Neural progenitor cell (in vitro differentiated cells): ENCODE measurements at regions not wholly inside any gene's neighbourhood (a gene's known extent, or its start where the extent isn't known, plus 50 kb on each side); places are given as distances from the start of the nearest gene placed in this dataset.

Experiments
- DNase-seq: peaks from one replicate; pipeline ENCODE4 v3.0.0-alpha.2; 2016; ENCODE audit warnings: low spot score
- H2AFZ ChIP-seq: fragments of 200-600 bp; sonication (generic); replicated peaks from 2 replicates; pipeline ENCODE4 v1.6.1; 2016; ENCODE audit warnings: antibody characterized with exemption
- H3F3A ChIP-seq: fragments of 200-600 bp; sonication (generic); 2 replicates; pipeline ENCODE4 v1.6.1; 2016; ENCODE audit warnings: antibody characterized with exemption, low read depth
- H3K27ac ChIP-seq: fragments of 200-600 bp; sonication (generic); 2 replicates; pipeline ENCODE4 v1.5.1; 2016; ENCODE audit warnings: mild to moderate bottlenecking
- H3K27me3 ChIP-seq: fragments of 200-600 bp; sonication (generic); 2 replicates; pipeline ENCODE4 v1.6.1; 2016; ENCODE audit warnings: mild to moderate bottlenecking, moderate library complexity
- H3K36me3 ChIP-seq: fragments of 200-600 bp; sonication (generic); 2 replicates; pipeline ENCODE4 v1.5.1; 2016
- H3K4me1 ChIP-seq: fragments of 200-600 bp; sonication (generic); 2 replicates; pipeline ENCODE4 v1.6.1; 2016; ENCODE audit warnings: mixed run types
- H3K4me2 ChIP-seq: fragments of 200-600 bp; sonication (generic); 2 replicates; pipeline ENCODE4 v1.6.1; 2016
- H3K4me3 ChIP-seq: fragments of 200-600 bp; sonication (generic); 2 replicates; pipeline ENCODE4 v1.5.1; 2016
- H3K79me2 ChIP-seq: fragments of 200-600 bp; sonication (generic); 2 replicates; pipeline ENCODE4 v1.6.1; 2016; ENCODE audit warnings: low read depth
- H3K9ac ChIP-seq: fragments of 200-600 bp; sonication (generic); 2 replicates; pipeline ENCODE4 v1.6.1; 2016
- H3K9me3 ChIP-seq: fragments of 200-600 bp; sonication (generic); 2 replicates; pipeline ENCODE4 v1.5.1; 2016; ENCODE audit warnings: low read depth
- H4K20me1 ChIP-seq: fragments of 200-600 bp; sonication (generic); 2 replicates; pipeline ENCODE4 v1.6.1; 2016; ENCODE audit warnings: low read depth
- H3K27ac Mint-ChIP-seq: 3 replicates; pipeline ENCODE4 v1.8.0; 2021; ENCODE audit warnings: mixed read lengths
- H3K27me3 Mint-ChIP-seq: 2 replicates; pipeline ENCODE4 v1.8.0; 2022; ENCODE audit warnings: low read depth, mild to moderate bottlenecking, inconsistent platforms, moderate library complexity, mixed read lengths; ENCODE audit not compliant: insufficient read depth
- H3K36me3 Mint-ChIP-seq: 3 replicates; pipeline ENCODE4 v1.8.0; 2021; ENCODE audit warnings: mixed read lengths
- H3K4me1 Mint-ChIP-seq: 3 replicates; pipeline ENCODE4 v1.8.0; 2021; ENCODE audit warnings: mixed read lengths
- H3K4me3 Mint-ChIP-seq: 3 replicates; pipeline ENCODE4 v1.8.0; 2021; ENCODE audit warnings: mild to moderate bottlenecking, moderate library complexity, mixed read lengths
- H3K9me3 Mint-ChIP-seq: 3 replicates; pipeline ENCODE4 v1.8.0; 2020; ENCODE audit warnings: mixed read lengths
- CTCF ChIP-seq: fragments of 200-600 bp; sonication (generic); IDR thresholded peaks from 2 replicates; pipeline ENCODE4 v1.5.1; 2017; ENCODE audit warnings: antibody characterized with exemption, mild to moderate bottlenecking
- EZH2 ChIP-seq: fragments of 200-600 bp; sonication (generic); IDR thresholded peaks from 2 replicates; pipeline ENCODE4 v1.6.1; 2017; ENCODE audit warnings: antibody characterized with exemption, mild to moderate bottlenecking, moderate library complexity
- EZH2phosphoT487 ChIP-seq: fragments of 200-600 bp; sonication (generic); IDR thresholded peaks from 2 replicates; pipeline ENCODE4 v1.6.1; 2017; ENCODE audit warnings: antibody characterized with exemption

- Mint-ChIP-seq H3K36me3 (no peaks in the 10 kb centered on the region), H3K9me3 (peaks cover 3% of the 10 kb centered on the region), H3K4me1 (no peaks in the 10 kb centered on the region), H3K27me3 (peaks cover 2% of the 10 kb centered on the region), H3K4me3 (no peak overlapping the region), H3K27ac (no peak overlapping the region)
- Histone ChIP-seq H3K36me3 (no peaks in the 10 kb centered on the region), H2AFZ (no peak overlapping the region), H3K79me2 (no peaks in the 10 kb centered on the region), H3K4me1 (no peaks in the 10 kb centered on the region), H3K4me2 (no peak overlapping the region), H3K9me3 (no peaks in the 10 kb centered on the region), H3K27me3 (no peaks in the 10 kb centered on the region), H3K9ac (no peak overlapping the region), H3F3A (no peaks in the 10 kb centered on the region), H3K4me3 (no peak overlapping the region), H4K20me1 (no peaks in the 10 kb centered on the region), H3K27ac (no peak overlapping the region)
- no peak for DNase-seq
- TF ChIP-seq EZH2phosphoT487, result no peak
- no peak for TF ChIP-seq CTCF
- no peak for TF ChIP-seq EZH2
These were observed 156.0 kb downstream of the SLC25A46 start for GRCh38 chr5:110894805-110895204.

GRCh38 chr5:110896901-110897300, 158.1 kb downstream of the SLC25A46 start:
- no peak overlapping the region for H3K4me3 ChIP-seq
- no peaks in the 10 kb centered on the region for H3K9me3 ChIP-seq
- Mint-ChIP-seq H3K36me3 (no peaks in the 10 kb centered on the region), H3K4me1 (no peaks in the 10 kb centered on the region), H3K27ac (no peak overlapping the region), H3K27me3 (peaks cover 2% of the 10 kb centered on the region), H3K9me3 (no peaks in the 10 kb centered on the region), H3K4me3 (no peak overlapping the region)
- H3K9ac ChIP-seq, result no peak overlapping the region
- H3F3A ChIP-seq, result no peaks in the 10 kb centered on the region
- no peaks in the 10 kb centered on the region for H3K27me3 ChIP-seq
- H3K4me1 ChIP-seq, result no peaks in the 10 kb centered on the region
- no peak overlapping the region for H3K27ac ChIP-seq
- H4K20me1 ChIP-seq, result no peaks in the 10 kb centered on the region
- no peak for DNase-seq
- H3K4me2 ChIP-seq, result no peak overlapping the region
- TF ChIP-seq CTCF (no peak), EZH2phosphoT487 (no peak), EZH2 (no peak)
- no peaks in the 10 kb centered on the region for H3K36me3 ChIP-seq
- no peaks in the 10 kb centered on the region for H3K79me2 ChIP-seq
- no peak overlapping the region for H2AFZ ChIP-seq

- no peak for DNase-seq
- H3K9me3 Mint-ChIP-seq, result no peaks in the 10 kb centered on the region
- Histone ChIP-seq H3K36me3 (no peaks in the 10 kb centered on the region), H3K4me2 (no peak overlapping the region), H3K9ac (no peak overlapping the region), H3K27ac (no peak overlapping the region), H3K9me3 (no peaks in the 10 kb centered on the region), H3K4me1 (no peaks in the 10 kb centered on the region), H3F3A (no peaks in the 10 kb centered on the region), H2AFZ (no peak overlapping the region), H3K4me3 (no peak overlapping the region), H3K27me3 (no peaks in the 10 kb centered on the region), H3K79me2 (no peaks in the 10 kb centered on the region), H4K20me1 (no peaks in the 10 kb centered on the region)
- no peak overlapping the region for H3K27ac Mint-ChIP-seq
- no peaks in the 10 kb centered on the region for H3K36me3 Mint-ChIP-seq
- no peaks in the 10 kb centered on the region for H3K27me3 Mint-ChIP-seq
- H3K4me3 Mint-ChIP-seq, result no peak overlapping the region
- no peaks in the 10 kb centered on the region for H3K4me1 Mint-ChIP-seq
- TF ChIP-seq EZH2phosphoT487, result no peak
- TF ChIP-seq EZH2, result no peak
- TF ChIP-seq CTCF, result no peak
These were observed 161.0 kb downstream of the SLC25A46 start for GRCh38 chr5:110899566-110900412.
